HG03025 (cell line): ENCODE measurements at regions not wholly inside any gene's neighbourhood (a gene's known extent, or its start where the extent isn't known, plus 50 kb on each side); places are given as distances from the start of the nearest gene placed in this dataset.

Source experiments
- ATAC-seq: cut with Tn5 transposase; IDR thresholded peaks from one replicate; pipeline ENCODE4 v1.9.1; 2021; ENCODE audit warnings: mild to moderate bottlenecking, moderate library complexity; ENCODE audit not compliant: unreplicated experiment, low FRiP score

DNA sequence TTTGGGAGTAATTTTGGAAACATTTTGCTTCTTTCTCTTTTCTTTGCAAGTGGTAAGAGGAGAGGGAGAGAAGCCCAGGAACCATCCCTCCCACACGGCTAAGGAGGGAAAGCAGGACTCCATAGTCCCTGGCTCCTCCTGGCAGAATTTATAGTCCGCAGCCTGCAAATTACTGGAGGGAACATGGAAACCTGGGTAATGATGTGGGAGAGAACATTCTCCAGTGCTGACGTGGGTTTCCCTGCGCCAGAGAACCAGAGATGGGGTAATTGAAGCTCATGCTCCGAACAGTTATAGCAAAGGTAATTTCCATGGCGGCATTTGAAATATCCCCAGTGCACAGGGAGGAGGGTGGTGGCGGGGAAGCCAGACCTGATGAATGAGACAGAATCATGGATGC lies 320.4 kb downstream of the RPS24 start:
- no peak for ATAC-seq

DNA sequence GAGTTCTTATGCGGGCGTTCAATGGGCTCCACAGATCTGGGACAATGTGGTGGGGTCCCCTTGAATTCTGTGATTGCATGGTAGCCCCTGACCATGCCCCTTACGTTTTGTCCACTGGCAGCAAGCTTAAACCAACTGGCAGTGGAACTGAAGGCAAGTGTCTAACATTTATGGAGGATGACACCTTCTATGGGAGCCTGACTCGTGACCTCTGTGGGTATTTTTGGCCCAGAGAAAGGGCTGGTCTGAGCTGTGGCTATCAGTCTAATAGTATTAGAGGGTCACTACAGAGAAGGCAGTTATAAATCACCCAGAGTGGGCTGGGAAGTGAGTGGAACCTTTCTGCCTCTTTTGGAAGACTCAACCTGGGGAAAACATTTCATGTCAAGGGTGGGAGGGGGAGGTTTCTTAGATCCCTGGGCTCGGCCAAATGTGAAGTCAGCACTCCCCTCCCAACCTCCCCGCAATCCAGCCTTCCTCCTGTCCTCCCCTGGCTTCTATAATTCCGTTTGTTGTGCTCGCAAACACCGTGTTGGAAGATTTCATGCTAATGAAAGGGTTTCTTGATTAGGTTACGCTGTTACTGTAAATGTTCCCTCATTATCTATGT lies 322.7 kb downstream of the RPS24 start:
- no peak for ATAC-seq

DNA sequence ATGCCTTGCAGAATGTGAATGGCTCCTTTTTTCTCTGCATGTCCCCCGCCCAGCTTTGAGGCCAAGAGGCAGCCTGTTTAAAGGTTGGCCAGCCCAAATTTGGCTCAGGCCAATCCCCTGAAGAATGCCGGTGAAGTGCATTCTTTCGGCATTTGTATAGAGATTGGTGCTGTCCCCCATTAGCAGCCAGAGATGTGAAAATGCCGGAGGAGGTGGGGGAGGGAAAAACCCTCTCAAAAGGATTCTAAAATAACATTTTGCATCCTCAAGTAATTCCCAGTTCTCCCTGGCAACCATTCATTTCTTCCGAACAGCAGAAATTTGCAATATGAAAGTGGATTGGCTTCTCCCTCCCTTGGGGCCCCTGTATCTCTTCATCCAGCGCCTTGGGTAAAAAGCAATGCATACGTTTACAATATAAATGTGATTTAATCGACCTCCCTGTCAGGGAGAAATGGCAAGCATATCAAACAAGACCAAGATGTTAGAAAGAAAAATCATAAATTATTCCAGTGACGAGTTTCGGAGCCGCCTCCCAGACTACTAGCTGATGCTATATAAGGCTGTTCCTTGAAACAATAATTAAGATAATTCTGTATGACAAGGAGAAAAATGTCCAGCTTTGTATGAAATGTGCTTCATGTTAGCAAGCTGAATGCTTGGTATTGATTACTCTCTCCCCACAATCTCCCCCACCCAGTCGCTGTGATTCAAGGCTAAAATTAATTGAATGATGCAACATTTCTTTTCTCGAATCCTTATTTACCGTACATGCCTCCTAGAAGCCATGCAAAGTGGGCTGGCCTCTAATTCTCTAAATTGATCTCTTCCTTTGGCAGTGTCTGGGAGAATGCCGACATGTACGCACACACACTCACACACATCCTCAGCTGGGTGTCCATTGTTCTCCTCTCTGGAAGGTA lies 323.7 kb downstream of the RPS24 start:
- ATAC-seq = no peak

DNA sequence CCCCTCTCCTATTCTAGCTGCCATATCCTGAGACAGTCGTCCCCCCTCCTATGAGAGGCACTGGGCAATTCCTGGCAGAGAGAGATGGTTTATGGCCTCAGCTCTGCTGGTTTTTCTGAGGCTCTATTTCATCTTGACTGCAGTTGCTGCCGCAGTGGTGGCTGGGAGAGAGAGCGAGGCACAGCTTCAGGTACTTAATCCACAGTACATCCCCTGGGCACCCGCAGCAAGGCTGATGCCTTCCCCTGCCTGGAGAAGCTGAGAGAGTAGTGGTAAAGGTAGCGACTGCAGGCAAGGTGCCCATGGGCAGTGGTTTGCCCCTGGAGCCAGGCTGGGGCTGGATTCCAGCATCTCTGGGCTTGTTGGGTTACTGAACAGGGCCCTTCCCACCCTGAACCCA lies 324.7 kb downstream of the RPS24 start:
- ATAC-seq = no peak

DNA sequence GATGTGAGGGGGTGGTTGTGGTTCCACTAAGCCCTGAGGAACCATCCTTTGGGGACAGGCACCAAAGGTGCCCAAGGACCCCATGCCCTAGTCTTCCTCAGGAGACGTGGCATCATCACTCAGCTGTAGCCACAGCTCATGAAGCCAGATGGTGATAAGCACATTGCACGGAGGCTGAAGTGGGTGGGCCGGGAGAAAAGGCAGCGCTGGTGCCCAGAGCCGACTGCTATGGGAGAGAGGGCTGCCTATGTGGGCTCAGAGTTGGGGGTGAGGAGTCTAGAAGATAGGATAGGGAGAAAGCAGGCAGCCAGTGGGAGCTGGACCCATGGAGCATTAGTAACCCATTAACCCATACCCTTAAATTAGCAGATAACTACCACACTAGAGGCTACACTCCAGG lies 325.3 kb downstream of the RPS24 start:
- no peak for ATAC-seq

DNA sequence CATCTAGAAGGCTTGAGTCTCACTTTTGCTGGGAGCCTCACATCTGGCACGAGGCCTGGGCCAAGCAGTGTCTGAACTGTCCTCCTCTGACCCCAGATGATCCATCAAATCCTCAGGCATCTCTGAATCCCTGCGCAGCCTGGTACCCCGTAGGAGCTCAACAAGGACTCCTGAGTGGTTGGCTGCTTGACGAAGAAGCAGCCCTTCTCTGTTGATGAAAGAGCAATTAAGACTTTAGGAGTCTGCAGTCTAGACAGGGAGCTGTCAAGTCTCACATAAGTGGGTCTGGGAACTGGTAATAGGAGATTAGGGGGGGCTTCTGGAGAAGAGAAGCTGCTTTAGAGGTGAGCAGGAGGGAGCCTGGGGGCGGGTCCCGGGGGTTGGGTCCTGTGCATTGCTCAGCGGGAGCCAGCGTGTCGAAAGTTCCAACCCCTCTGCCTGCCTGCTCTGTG lies 326.0 kb downstream of the RPS24 start:
- ATAC-seq = no peak

DNA sequence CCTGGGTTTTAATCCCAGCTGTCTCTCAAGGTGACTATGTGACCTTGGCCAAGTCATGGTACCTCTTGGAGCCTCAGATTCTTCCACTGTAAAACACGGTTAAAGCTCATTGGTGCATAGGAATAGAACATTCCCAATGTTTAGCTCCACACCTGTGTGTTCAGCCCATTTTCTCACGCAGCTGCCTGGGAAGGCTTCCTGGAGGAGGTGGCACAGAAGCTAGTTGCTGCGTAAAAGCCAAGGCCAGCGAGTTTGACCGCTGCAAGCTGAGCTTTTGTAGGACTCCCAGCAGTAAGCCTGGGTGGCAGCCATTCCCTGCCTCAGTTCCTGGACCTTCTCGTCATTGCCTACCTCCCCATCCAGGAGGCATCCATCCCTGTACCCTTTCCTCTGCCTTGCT lies 326.6 kb downstream of the RPS24 start:
- no peak for ATAC-seq

DNA sequence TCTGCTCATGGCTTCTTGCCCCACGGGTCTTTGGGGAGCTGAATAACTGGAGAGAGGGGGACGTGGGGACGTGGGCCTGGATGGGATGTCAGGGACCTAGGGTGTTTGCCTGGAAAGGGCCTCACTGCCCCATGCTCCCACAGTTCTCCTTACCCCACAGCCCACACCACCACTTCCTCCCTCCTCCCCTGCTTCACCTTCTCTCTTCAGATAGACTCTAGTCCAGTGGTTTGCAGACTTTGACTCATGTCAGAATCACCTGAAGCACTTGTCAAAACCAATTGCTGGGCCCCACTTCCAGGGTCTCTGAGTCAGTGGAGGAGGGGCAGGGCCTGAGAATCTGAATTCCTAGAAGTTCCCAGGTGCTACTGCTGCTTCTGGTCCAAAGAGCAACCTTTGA lies 327.4 kb downstream of the RPS24 start:
- ATAC-seq = no peak

DNA sequence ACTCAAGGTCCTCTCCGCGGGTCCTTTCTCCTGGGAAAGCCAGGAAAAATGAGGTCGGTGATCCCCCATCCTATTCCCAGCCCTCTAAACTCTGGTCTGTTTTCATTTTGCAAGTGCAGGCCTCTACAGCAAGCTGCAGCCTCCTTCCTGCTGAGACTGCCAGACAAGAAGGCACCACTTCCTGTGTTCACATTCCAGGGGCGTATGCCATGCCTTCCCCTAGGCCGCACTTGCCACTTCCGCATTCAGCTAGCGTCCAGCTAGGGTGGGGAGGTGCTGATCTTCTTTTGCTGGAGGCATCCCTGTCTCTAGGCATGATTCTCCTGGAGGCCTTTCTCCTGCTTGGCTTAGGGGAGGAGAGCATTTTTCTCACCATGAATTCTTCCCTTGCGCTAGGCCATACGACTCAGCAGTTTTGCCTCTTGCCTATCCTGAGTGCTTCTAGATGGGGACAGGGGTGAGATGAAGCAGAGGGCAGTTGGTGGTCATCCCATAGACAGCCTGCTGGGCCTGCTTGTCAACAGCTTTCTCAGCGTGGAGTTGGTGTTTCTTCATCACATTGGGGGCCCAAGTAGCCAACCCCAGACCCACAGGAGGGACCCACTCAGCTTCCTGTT lies 328.9 kb downstream of the RPS24 start:
- ATAC-seq = no peak

DNA sequence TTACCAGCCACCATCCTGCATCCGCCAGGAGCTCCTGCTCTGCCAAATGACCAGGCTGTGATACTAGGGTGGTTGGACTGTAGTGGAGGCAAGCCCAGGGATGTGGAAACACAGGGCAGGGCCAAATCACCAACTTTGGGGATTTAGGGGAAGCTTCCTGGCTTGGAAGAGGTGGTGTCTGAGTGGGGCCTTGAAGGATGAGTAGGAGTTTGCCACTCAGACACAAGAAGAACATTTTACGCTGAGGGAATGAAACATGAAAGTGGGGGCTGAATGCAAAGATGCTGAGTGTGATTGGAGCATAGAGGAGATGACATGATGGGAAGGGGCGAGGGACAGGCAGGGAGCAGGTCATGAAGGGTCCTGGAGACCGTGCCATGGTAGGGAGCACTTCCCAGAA lies 329.5 kb downstream of the RPS24 start:
- no peak for ATAC-seq

DNA sequence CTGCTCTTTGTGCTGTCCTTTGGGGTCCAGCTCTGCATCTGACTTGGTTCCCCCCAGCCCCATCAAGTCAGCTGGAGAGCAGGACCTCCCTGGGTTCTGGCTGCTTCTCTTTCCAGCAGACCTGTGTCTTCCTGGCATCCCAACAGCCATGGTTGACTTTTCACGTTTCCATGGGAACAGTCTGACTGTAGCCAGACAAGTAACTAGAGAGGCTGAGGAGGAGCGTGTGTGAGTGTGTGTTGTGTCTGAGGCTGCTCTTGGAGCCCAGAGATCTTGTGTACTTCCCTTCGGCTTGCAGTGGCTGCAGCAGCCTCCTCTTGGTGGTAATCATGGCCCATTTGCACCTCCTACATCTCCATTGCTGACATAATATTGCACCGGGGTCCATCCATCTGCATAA lies 332.0 kb downstream of the RPS24 start:
- ATAC-seq = no peak

DNA sequence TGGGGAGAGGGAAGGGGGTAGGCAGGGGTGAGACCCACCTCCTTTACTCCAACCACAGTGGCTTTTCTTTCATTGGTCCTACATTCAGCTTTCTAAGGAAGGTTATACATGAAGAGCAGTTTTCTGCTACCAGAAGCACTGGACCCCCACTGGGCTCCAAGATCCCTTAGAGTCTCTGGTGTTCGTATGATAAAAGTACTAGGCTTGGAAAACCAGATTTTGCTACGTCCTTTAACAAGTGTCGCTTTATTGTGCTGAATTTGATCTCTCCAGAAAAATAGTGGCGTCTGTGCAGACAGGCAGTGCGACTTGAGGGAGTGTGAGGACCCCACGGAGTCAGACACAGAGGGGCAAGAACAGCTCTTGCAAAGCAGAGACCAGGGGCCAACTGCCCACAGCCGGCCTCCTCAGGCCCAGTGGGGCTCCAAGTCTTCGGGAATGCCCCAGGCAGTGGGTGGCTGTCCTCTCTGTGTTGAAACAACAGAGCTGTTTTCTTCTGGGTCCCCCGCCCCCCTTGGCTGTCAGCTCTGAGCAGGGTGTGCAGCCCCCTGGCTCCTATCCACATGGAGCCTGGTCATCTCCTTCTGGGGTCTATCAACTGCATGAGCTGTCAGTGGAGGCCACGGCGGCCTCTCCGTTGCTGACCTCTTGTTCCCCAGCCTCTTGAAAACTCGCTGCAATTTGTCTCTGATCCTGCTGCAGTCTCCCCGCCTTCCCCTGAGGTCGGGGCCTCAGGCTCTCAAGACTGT lies 333.2 kb downstream of the RPS24 start:
- no peak for ATAC-seq

DNA sequence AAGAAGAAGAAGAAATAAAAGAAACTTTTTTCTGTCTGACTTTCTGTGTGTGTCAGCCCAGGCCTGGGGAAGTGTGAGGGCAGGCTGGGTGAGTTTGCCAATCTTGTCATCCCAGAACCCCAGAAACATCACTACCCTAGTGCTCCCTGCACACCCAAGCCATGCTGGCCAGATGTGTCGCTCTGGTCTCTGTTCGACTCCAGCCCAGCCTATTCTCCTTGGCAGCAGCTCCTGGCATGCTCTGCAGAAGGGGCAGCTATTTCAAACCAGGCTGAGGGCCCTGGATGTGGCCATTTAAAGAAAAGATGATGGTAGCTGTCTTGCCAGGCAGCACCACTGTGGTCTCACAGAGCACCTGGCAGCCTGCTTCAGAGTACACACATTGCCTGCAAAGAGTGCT lies 334.1 kb downstream of the RPS24 start:
- no peak for ATAC-seq

DNA sequence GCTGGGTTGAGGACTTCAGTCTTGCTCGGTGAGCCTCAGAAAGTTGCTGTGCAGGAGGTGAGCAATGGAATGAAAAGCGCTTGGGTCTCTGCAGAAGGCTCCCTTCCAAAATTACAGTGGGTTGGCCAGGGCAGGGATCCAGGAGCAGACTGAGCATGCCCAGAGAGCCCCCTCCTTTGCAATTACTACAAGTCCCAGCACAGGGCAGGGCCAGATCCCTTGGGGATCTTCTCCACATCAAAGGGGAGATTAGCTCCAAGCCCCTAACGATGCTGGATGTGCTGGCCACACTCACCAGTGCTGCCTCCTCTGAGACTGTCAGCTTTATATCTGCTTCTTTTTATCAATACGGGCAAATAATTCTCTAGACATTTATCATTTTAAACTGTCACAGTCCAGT lies 337.5 kb downstream of the RPS24 start:
- no peak for ATAC-seq

DNA sequence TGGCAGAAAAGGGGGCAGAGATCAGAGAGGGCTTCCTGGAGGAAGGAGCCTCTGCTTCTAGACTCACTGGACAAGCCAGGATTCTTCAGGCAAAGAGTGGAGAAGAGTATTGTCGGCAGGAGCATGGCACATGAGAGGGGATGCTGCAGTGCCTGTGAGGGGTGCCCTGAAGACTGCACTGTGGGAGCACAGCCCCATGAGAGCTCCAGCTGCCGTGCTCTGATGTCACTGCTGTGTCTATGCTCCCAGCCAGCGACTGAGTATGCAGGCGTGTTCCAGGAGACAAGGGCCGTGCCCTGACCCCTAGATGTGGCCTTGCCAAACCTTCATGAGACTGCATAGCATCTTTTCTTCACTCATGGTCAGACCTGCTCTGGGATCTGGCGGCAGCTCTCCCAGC lies 339.1 kb downstream of the RPS24 start:
- ATAC-seq = no peak

DNA sequence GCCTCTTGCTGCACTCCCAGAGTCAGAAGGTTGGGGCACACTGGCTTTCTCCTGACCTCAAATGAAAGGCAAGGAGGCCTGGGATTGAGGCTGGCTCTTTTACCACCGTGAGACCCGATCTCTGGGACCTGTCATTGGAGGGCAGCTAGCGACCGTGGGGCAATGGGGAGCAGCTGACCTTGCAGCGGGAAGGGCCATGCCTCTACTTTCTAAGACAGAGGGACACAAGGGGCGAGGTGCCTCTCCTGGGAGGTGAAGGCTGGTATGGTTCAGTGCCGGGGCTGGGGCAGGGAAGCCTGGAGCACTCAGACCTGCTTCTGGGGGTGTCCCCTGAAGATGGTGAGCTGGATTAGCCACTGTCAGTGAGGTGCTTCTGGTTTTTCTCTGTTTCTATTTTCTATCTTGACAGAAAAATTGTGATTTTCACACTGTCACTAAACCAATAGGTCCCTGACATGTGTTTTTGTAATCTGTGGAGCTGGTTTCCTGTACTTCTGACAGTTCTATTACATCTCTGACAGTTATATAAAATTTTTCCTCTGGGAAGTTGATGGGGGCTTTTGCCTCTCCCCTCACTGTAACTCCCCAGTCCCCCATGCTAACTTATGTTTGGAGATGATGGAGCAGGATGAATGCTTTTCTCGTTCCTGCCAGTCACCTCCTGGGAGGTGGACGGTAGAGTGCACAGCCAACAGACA lies 340.8 kb downstream of the RPS24 start:
- no peak for ATAC-seq

DNA sequence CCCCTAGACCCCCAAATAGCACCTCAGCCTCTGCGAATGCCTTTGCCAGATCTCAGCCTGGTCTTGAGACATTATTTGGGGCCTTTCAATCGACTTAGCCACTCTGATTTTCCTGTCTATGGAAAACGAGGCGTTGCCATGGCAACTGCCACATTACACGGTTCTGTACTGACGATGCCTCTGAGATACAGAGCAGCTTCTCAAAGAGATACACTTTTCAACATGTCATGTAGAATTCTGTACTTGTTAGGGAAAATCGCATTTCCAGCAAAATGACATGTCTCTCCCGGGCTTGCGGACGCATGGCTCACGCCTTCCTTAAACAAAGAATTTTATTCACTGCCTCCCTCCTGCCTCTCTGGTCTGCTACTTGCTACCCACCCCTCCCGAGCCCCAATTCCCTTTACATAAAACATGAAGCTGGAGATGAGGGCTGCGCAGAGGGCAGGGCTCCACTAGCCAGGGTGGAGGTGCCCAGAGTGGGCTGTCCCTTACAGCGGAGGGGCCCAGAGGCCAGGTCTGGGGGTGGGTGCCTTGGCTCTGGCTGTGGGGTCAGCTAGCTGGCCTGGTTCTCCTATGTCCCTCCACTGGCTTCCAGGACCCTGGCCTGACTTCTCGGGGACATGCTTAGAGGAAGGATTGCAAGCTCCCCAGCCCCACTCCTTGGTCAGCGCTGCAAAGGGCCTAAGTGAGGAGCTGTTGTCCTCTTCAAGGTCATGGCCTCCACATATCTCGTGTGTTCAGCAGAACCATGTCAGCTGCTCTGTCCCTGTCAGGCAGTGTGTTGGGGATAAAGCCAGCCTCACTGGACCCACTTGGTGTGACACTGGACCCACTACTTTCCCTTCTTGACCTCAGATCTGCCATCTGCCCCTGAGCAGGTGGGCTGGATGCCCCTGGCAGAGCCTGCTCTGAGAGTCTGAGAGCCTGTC lies 342.5 kb downstream of the RPS24 start:
- no peak for ATAC-seq

DNA sequence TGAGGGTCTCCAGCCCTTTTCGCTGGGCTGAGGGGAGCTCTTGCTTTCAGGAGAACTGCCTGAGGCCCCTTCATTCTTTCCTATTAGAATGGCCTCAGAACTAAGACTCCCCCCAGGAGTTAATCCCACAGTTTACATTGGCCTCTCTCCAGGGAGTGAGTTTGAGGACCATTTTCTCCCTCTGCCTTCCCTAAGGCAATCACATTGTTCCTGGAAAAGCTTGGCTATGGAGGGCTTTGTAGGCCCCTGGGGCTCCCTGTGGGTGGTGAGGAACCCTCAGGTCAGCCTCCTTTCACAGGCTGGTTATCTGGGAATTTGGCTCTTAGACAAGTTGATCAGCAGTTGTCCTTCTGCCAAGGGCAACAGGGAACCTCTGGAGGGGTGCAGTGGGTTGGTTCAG lies 343.7 kb downstream of the RPS24 start:
- no peak for ATAC-seq

DNA sequence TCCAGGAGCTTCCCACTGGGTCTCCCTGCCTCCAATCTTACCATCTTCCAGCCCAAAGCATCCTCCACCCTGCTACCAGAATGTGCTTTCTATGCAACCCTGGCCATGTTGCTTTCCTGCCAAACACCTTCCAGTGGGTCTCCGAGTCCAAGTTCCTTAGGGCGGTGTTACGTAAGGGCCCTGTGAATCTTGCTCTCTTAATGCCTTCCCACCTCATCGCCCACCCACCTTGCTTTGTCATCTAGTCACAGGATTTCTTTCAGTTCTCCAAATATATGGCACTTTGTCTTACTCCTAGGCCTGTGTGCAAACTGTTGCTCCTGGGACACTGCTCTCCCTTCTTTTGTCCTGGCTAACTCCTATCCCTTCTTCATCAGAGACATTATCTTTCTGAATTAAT lies 344.5 kb downstream of the RPS24 start:
- no peak for ATAC-seq
